ENCODE measurements at regions not wholly inside any gene's neighbourhood (a gene's known extent, or its start where the extent isn't known, plus 50 kb on each side); places are given as distances from the start of the nearest gene placed in this dataset.

- Histone ChIP-seq H3K27ac (ENCODE audit: poor library complexity, severe bottlenecking) (no peak overlapping the region), H3K27me3 (ENCODE audit: insufficient read depth, poor library complexity, severe bottlenecking) (peaks cover 3% of the 10 kb centered on the region), H3K4me1 (ENCODE audit: insufficient read depth, poor library complexity, severe bottlenecking) (no peaks in the 10 kb centered on the region), H3K36me3 (ENCODE audit: low read depth) (no peaks in the 10 kb centered on the region), H3K4me3 (ENCODE audit: severe bottlenecking) (no peak overlapping the region), H3K9me3 (ENCODE audit: severe bottlenecking) (no peaks in the 10 kb centered on the region)
- no peak for TF ChIP-seq CTCF (IDR thresholded peaks at IDR 0.05; ENCODE audit: poor library complexity, severe bottlenecking)
- no peak for DNase-seq (ENCODE audit: low spot score)
- ATAC-seq (ENCODE audit: low read depth) = no peak
Measured at GRCh38 chr5:110343616-110344015, 382.9 kb downstream of the TMEM232 start.

- Histone ChIP-seq H3K9me3 (ENCODE audit: severe bottlenecking) (no peaks in the 10 kb centered on the region), H3K27ac (ENCODE audit: poor library complexity, severe bottlenecking) (no peak overlapping the region), H3K27me3 (ENCODE audit: insufficient read depth, poor library complexity, severe bottlenecking) (no peaks in the 10 kb centered on the region), H3K36me3 (ENCODE audit: low read depth) (no peaks in the 10 kb centered on the region), H3K4me3 (ENCODE audit: severe bottlenecking) (no peak overlapping the region), H3K4me1 (ENCODE audit: insufficient read depth, poor library complexity, severe bottlenecking) (no peaks in the 10 kb centered on the region)
- no peak for DNase-seq (ENCODE audit: low spot score)
- TF ChIP-seq CTCF (IDR thresholded peaks at IDR 0.05; ENCODE audit: poor library complexity, severe bottlenecking) = no peak
- no peak for ATAC-seq (ENCODE audit: low read depth)
Measured at GRCh38 chr5:110345623-110346022, 380.8 kb downstream of the TMEM232 start.

- H3K4me3 ChIP-seq (ENCODE audit: severe bottlenecking) = no peak overlapping the region
- H3K27me3 ChIP-seq (ENCODE audit: insufficient read depth, poor library complexity, severe bottlenecking) = no peaks in the 10 kb centered on the region
- no peaks in the 10 kb centered on the region for H3K36me3 ChIP-seq (ENCODE audit: low read depth)
- TF ChIP-seq CTCF (IDR thresholded peaks at IDR 0.05; ENCODE audit: poor library complexity, severe bottlenecking) = no peak
- no peaks in the 10 kb centered on the region for H3K9me3 ChIP-seq (ENCODE audit: severe bottlenecking)
- no peak overlapping the region for H3K27ac ChIP-seq (ENCODE audit: poor library complexity, severe bottlenecking)
- ATAC-seq (ENCODE audit: low read depth) (no peak), DNase-seq (ENCODE audit: low spot score) (no peak)
- no peaks in the 10 kb centered on the region for H3K4me1 ChIP-seq (ENCODE audit: insufficient read depth, poor library complexity, severe bottlenecking)
Measured at GRCh38 chr5:110346893-110347358, 379.5 kb downstream of the TMEM232 start.

- H3K27ac ChIP-seq (ENCODE audit: poor library complexity, severe bottlenecking) = no peak overlapping the region
- no peaks in the 10 kb centered on the region for H3K27me3 ChIP-seq (ENCODE audit: insufficient read depth, poor library complexity, severe bottlenecking)
- H3K4me1 ChIP-seq (ENCODE audit: insufficient read depth, poor library complexity, severe bottlenecking) = no peaks in the 10 kb centered on the region
- H3K9me3 ChIP-seq (ENCODE audit: severe bottlenecking) = no peaks in the 10 kb centered on the region
- DNase-seq (ENCODE audit: low spot score) (no peak), ATAC-seq (ENCODE audit: low read depth) (no peak)
- TF ChIP-seq CTCF (IDR thresholded peaks at IDR 0.05; ENCODE audit: poor library complexity, severe bottlenecking) = no peak
- H3K4me3 ChIP-seq (ENCODE audit: severe bottlenecking) = no peak overlapping the region
- no peaks in the 10 kb centered on the region for H3K36me3 ChIP-seq (ENCODE audit: low read depth)
Measured at GRCh38 chr5:110347781-110348180, 378.7 kb downstream of the TMEM232 start.

- H3K27me3 ChIP-seq (ENCODE audit: insufficient read depth, poor library complexity, severe bottlenecking) = no peaks in the 10 kb centered on the region
- no peaks in the 10 kb centered on the region for H3K4me1 ChIP-seq (ENCODE audit: insufficient read depth, poor library complexity, severe bottlenecking)
- no peaks in the 10 kb centered on the region for H3K36me3 ChIP-seq (ENCODE audit: low read depth)
- DNase-seq (ENCODE audit: low spot score) (no peak), ATAC-seq (ENCODE audit: low read depth) (no peak)
- H3K4me3 ChIP-seq (ENCODE audit: severe bottlenecking) = no peak overlapping the region
- H3K9me3 ChIP-seq (ENCODE audit: severe bottlenecking) = no peaks in the 10 kb centered on the region
- no peak overlapping the region for H3K27ac ChIP-seq (ENCODE audit: poor library complexity, severe bottlenecking)
- TF ChIP-seq CTCF (IDR thresholded peaks at IDR 0.05; ENCODE audit: poor library complexity, severe bottlenecking) = no peak
Measured at GRCh38 chr5:110351430-110351829, 375.0 kb downstream of the TMEM232 start.

Measured in RWPE2 (cell line).